Astrocyte of the cerebellum (primary cell): ENCODE measurements at regions not wholly inside any gene's neighbourhood (a gene's known extent, or its start where the extent isn't known, plus 50 kb on each side); places are given as distances from the start of the nearest gene placed in this dataset.

Experiments used
- DNase-seq: peaks from one replicate; pipeline ENCODE4 v3.0.0-alpha.2; 2011; ENCODE audit warnings: low read depth
- H3K4me3 ChIP-seq: 2 replicates; pipeline ENCODE4 v1.5.1; 2011; ENCODE audit warnings: mild to moderate bottlenecking, low read depth, low read length, moderate library complexity
- in situ Hi-C: cut with HindIII; loops from 2 replicates; pipeline ENCODE4 v1.10.0; 2017; ENCODE audit warnings: low sequenced_read_pairs
- TF ChIP-seq, protein P1 (sequence below): IDR thresholded peaks from 2 replicates; pipeline ENCODE4 v1.5.1; 2012; ENCODE audit warnings: low read length, low read depth, moderate library complexity, mild to moderate bottlenecking; ENCODE audit errors: missing control alignments

DNA sequence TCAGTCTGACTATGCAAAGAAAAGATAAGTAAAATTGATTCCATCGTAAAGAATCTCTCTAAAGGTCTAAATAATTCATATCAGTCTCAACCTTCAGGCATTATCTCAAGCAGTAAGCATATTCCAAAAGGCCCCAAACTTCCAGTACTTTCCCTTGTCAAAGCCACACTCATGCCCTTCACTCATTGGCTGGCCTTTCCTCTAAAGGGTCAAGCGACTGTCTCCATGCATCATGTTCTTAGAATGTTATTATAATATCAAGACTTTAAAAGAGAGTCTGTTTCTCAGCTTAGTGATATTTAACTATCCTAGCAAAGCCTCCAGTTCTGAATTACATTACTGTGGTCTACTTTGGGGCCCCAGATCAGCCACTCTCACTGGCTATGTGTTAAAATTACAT is 271.3 kb downstream of the MREG start:
- no peak for DNase-seq
- in situ Hi-C loops = no loop called here
- TF ChIP-seq, protein P1, sequence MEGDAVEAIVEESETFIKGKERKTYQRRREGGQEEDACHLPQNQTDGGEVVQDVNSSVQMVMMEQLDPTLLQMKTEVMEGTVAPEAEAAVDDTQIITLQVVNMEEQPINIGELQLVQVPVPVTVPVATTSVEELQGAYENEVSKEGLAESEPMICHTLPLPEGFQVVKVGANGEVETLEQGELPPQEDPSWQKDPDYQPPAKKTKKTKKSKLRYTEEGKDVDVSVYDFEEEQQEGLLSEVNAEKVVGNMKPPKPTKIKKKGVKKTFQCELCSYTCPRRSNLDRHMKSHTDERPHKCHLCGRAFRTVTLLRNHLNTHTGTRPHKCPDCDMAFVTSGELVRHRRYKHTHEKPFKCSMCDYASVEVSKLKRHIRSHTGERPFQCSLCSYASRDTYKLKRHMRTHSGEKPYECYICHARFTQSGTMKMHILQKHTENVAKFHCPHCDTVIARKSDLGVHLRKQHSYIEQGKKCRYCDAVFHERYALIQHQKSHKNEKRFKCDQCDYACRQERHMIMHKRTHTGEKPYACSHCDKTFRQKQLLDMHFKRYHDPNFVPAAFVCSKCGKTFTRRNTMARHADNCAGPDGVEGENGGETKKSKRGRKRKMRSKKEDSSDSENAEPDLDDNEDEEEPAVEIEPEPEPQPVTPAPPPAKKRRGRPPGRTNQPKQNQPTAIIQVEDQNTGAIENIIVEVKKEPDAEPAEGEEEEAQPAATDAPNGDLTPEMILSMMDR = no peak
- H3K4me3 ChIP-seq = no peak overlapping the region

DNA sequence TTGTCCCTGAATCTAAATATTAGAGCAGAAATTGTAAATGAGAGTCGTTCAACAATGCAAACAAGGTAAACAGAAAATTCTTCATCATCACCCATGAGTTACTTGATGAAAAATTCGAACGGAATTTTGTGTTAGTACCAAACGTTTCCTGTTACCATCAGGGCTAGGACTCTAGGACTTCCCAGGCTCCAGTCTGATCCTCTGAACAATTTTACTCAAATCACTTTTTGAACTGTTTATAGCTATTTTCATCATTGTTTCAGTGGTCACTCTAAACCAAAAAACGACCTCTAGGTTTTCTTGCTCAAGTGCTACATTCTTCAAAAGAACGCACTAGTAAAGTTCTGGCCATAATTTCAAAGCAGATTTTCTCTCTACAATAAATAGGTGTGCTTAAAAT is 273.3 kb downstream of the MREG start:
- no peak for DNase-seq
- TF ChIP-seq, protein P1 = no peak
- no peak overlapping the region for H3K4me3 ChIP-seq
- in situ Hi-C loops = no loop called here

GRCh38 chr2:215738351-215738750 is 275.0 kb downstream of the MREG start:
- H3K4me3 ChIP-seq = no peak overlapping the region
- in situ Hi-C loops = no loop called here
- TF ChIP-seq, protein P1 = no peak
- no peak for DNase-seq

- in situ Hi-C loops = no loop called here
- no peak for DNase-seq
- no peak overlapping the region for H3K4me3 ChIP-seq
- TF ChIP-seq, protein P1 = no peak
Observed at GRCh38 chr2:215737477-215737876, 275.9 kb downstream of the MREG start.

DNA sequence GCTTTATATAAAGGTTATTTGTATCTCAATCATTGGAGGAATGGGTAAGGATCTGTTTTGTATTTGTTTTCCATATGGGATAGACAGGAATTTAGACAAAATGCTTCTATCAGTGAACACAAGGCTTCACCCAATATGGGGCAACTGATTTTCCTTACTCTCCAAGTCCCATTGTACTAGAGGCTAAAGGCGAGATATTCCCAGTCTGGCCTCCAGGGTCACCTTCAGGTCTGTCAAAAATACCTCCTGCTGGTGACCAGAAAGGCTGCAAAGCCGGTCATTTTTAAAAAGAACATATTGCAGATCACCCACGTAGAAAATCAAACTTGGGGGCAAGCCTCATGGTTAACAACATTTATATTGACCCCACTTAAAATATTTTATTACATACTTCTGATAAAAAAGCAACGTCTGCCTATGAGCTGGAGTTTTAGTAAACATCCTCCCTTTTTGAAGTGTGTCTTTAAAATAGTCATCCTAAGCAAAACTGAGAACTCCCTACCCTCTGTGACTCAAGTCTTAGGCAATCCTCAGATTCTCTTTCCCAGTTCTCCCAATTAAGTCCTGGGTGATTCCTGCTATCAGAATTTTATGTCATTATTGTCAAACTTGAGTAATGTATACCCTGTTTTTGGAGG is 276.6 kb downstream of the MREG start:
- no peak overlapping the region for H3K4me3 ChIP-seq
- DNase-seq = no peak
- TF ChIP-seq, protein P1 = peak; percentile 30
- in situ Hi-C loops = no loop called here

- DNase-seq = no peak
- H3K4me3 ChIP-seq = no peak overlapping the region
- TF ChIP-seq, protein P1 = no peak
- in situ Hi-C loops = no loop called here
Observed at GRCh38 chr2:215731108-215731658, 282.2 kb downstream of the MREG start.
